Stimulated activated CD8-positive, alpha-beta memory T cell treated with anti-CD3 and anti-CD28 coated beads, Interleukin-15, amount 100 ng/mL, for 1 hour (primary cell): ENCODE measurements at regions not wholly inside any gene's neighbourhood (a gene's known extent, or its start where the extent isn't known, plus 50 kb on each side); places are given as distances from the start of the nearest gene placed in this dataset.
"Not testable (repeated sequence)": the region's sequence is repeated elsewhere in the genome, so short reads cannot be mapped to it uniquely, and the experiment has no call there.

ENCODE experiments used
- DNase-seq: peaks from one replicate; pipeline ENCODE4 v3.0.0-alpha.2; 2020; ENCODE audit warnings: low read depth

- no peak for DNase-seq
Observed at GRCh38 chr5:51034222-51034901, 348.9 kb upstream of the ISL1 start.

DNA sequence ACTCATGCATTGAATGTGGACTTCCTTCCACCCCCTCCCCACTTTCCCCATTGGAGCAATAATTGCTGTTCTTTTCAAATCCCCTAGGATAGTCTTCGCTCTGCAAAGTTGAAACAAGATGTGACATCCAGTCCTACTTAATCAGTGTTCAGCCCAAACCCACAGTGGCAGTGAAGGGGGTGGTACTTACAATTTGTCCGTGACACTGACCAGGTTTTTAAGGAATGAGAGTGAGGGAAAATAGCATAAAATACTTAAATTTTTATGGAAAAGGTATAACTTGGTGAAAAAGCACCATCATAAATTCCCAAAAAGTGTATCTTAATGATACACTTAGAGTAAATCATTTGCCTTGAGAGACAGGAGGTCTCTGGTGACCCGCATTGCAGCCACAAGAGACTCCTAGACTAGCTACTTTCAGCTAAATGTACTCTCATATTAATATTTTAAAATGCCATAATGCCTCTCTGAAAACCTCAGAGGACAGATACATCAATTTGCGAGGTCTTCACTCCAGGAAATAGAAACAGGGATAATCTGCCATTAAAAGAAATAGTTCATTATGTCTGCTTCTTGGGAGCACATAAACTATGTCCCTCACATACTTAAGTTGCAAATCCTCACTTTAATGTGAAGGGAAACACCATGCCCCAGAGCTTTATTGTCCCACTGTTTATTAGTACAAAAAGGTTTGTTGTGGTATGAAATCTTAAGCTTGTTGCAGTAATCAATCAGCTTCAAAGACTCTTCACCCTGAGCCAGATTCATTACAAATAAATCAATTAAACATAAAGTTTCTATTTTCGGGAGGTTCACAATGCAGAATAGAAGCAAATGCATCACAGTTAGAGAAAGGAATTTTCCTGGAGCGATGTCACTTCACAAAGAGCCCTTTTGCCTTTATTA is 343.6 kb upstream of the ISL1 start:
- DNase-seq = no peak

- no peak for DNase-seq
Observed at GRCh38 chr5:51043745-51044144, 339.5 kb upstream of the ISL1 start.

- no peak for DNase-seq
Observed at GRCh38 chr5:51047369-51047768, 335.9 kb upstream of the ISL1 start.

DNA sequence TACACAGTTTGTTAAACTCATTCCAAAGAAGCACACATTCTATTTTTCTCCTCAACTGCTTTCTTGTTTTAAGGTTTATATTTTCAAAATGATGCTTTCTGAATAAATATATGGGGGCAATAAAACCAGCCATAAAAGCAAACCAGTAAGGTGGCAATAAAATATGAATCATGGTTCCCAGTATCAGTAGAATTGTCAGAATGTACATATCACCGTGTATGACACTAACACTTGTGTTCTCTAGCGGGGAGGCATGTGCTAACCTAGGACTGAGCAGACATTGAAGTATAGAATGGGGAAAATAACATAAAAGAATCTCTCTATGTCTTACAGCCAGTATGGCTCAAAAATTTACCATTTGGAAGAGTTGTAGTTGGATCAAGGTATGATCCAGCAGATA is 329.9 kb upstream of the ISL1 start:
- DNase-seq = no peak

DNA sequence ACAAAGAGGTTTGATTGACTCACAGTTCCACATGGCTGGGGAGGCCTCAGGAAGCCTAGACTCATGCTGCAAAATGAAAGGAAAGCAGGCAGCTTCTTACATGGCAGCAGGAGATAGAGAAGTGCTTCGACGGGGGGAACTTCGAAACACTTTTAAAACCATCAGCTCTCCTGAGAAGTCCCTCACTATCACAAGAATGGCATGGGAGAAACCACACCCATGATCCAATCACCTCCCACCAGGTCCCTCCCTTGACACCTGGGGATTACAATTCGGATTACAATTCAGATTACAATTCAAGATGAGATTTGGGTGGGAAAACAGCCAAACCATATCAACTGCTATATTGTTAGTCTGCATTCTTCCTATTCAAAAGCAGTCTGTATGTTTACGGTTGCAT is 322.3 kb upstream of the ISL1 start:
- no peak for DNase-seq

- DNase-seq = no peak
Observed at GRCh38 chr5:51072937-51073336, 310.3 kb upstream of the ISL1 start.

GRCh38 chr5:51082741-51083140 is 300.5 kb upstream of the ISL1 start:
- DNase-seq = no peak

GRCh38 chr5:51091816-51092215 is 291.4 kb upstream of the ISL1 start:
- no peak for DNase-seq

- no peak for DNase-seq
Observed at GRCh38 chr5:51095486-51095885, 287.8 kb upstream of the ISL1 start.

GRCh38 chr5:51096859-51097258 is 286.4 kb upstream of the ISL1 start:
- DNase-seq = no peak

DNA sequence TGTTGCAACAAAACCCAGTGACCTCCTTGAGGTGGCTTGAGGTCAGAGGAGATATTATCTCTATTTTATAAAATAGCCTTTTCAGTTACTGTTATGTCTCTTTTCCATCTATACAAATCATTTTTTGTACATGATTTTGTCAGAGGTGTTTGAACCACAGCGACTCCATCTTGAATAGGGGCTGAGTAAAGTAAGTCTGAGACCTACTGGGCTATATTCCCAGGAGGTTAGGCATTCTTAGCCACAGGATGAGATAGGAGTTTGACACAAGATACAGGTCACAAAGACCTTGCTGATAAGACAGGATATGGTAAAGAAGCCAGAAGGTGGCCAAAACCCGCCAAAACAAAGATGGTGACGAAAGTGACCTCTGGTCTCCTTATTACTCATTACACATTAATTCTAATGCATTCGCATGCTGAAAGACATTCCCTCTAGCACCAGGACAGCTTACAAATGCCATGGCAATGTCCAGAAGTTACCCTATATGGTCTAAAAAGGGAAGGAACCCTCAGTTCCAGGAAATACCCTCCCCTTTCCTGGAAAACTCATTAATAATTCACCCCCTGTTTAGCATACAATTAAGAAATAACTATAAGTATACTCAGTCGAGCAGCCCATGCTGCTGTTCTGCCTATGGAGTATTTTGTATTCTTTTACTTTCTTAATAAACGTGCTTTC is 283.9 kb upstream of the ISL1 start:
- DNase-seq = no peak

DNA sequence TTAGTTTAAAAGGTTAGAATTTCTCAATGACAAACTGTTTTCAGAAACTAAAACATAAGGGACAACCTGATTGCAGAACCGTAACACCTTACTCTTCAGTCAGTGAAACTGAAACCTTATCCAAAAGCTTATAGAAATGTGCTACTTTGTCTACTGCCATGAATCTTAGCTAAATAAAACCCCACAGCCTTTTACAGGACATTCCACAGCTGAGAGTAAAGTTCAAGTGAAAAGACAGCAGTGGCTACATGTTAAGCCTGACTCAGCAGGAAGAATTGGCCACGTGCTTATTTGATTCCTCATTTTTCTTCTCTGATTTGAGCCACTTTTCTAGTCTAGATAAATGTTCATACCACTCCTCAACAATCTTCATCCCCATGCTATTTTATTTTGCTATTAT is 278.7 kb upstream of the ISL1 start:
- no peak for DNase-seq

GRCh38 chr5:51109786-51110410 is 273.4 kb upstream of the ISL1 start:
- DNase-seq = no peak

DNA sequence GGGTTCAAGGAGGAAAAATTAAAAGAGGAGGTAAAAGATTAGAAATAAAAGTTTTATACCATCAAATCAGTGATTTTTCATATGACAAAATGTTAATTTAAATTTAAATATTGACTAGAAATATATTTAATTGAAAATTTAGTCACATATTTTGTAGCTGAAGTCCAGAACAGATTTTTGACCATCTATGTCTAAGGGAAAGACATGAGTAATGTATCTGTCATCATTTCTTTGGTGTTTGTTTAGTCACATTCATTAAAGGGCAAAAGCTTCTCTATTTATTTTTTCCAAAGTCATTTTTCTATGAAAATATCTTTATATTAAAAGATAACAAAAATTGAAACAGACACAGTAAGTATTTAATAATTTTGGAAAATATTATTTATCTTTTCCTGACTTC is 252.0 kb upstream of the ISL1 start:
- no peak for DNase-seq

GRCh38 chr5:51138164-51138563 is 245.1 kb upstream of the ISL1 start:
- no peak for DNase-seq

DNA sequence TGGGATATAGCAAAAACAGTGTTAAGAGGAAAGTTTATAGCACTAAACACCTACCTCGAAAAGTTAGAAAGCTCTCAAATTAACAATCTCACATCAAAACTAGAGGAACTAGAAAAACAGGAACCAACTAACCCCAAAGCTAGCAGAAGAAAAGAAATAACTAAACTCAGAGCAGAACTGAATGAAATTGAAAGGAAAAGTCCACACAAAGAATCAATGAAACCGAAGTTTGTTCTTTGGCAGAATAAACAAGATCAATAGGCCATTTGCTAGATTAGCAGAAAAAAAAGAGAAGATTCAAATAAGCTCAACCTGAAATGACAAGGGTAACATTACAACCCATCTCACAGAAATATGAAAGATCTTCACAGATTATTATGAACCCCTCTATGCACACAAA is 234.8 kb upstream of the ISL1 start:
- DNase-seq = no peak

DNA sequence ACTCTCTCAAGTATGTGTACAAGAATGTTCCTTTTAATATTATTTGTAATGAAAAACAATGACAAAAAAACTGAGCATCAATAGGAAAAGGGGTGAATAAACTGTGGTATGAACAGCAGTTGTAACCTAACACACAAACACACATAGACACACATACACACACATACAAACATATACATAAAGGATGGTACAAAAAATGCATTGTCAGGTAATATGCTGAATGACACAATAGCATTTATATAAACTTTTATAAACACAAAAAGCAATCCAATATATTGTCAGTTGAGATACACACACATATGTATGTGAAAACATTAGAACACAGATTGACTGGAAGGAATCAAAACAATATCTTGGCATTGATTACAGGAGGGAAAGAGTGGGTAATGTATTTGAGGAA is 227.0 kb upstream of the ISL1 start:
- DNase-seq = no peak

- no peak for DNase-seq
Observed at GRCh38 chr5:51156838-51157237, 226.4 kb upstream of the ISL1 start.

- DNase-seq = no peak
Observed at GRCh38 chr5:51159164-51159563, 224.1 kb upstream of the ISL1 start.

- DNase-seq = no peak
Observed at GRCh38 chr5:51159606-51160005, 223.6 kb upstream of the ISL1 start.

GRCh38 chr5:51162245-51162644 is 221.0 kb upstream of the ISL1 start:
- DNase-seq = no peak

GRCh38 chr5:51165621-51166020 is 217.6 kb upstream of the ISL1 start:
- DNase-seq = not testable (repeated sequence)
